ENCODE measurements at regions not wholly inside any gene's neighbourhood (a gene's known extent, or its start where the extent isn't known, plus 50 kb on each side); places are given as distances from the start of the nearest gene placed in this dataset.
"Not testable (repeated sequence)": the region's sequence is repeated elsewhere in the genome, so short reads cannot be mapped to it uniquely, and the experiment has no call there.

- H3K36me3 Mint-ChIP-seq, result no peaks in the 10 kb centered on the region
- POLR2A ChIA-PET, result no interaction called here
- no peak for DNase-seq
- H3K27me3 Mint-ChIP-seq, result peaks cover 9% of the 10 kb centered on the region
- no peaks in the 10 kb centered on the region for H3K9me3 Mint-ChIP-seq
- CTCF ChIA-PET, result no interaction called here
- intact Hi-C loops (cut with micrococcal nuclease), result no loop called here
- no peak overlapping the region for H3K4me3 Mint-ChIP-seq
- no peaks in the 10 kb centered on the region for H3K4me1 Mint-ChIP-seq (ENCODE audit: low read depth)
- H3K27ac Mint-ChIP-seq, result no peak overlapping the region
These were observed 154.1 kb downstream of the SH3BP4 start for GRCh38 chr2:235105821-235106359.

GRCh38 chr2:235106874-235107639, 155.2 kb downstream of the SH3BP4 start:
- intact Hi-C loops (cut with micrococcal nuclease), result no loop called here
- H3K4me1 Mint-ChIP-seq (ENCODE audit: low read depth), result no peaks in the 10 kb centered on the region
- no peaks in the 10 kb centered on the region for H3K9me3 Mint-ChIP-seq
- peaks cover 9% of the 10 kb centered on the region for H3K27me3 Mint-ChIP-seq
- DNase-seq, result peak; percentile 30
- ChIA-PET CTCF (interaction anchor here (1.0 to 1.4 kb wide), 3 partner anchors 11 to 559 kb away, joined by 4 to 6 read pairs (median 5); no protein-coding TSS in a partner anchor), POLR2A (no interaction called here)
- no peaks in the 10 kb centered on the region for H3K36me3 Mint-ChIP-seq
- H3K4me3 Mint-ChIP-seq, result no peak overlapping the region
- no peak overlapping the region for H3K27ac Mint-ChIP-seq

GRCh38 chr2:235107640-235107951, 155.8 kb downstream of the SH3BP4 start:
- no peak overlapping the region for H3K27ac Mint-ChIP-seq
- no peak for DNase-seq
- peaks cover 9% of the 10 kb centered on the region for H3K27me3 Mint-ChIP-seq
- intact Hi-C loops (cut with micrococcal nuclease), result no loop called here
- H3K4me3 Mint-ChIP-seq, result no peak overlapping the region
- POLR2A ChIA-PET, result no interaction called here
- CTCF ChIA-PET, result interaction anchor here (1.0 to 1.4 kb wide), 3 partner anchors 10 to 560 kb away, joined by 4 to 6 read pairs (median 5); no protein-coding TSS in a partner anchor
- no peaks in the 10 kb centered on the region for H3K36me3 Mint-ChIP-seq
- H3K4me1 Mint-ChIP-seq (ENCODE audit: low read depth), result no peaks in the 10 kb centered on the region
- H3K9me3 Mint-ChIP-seq, result no peaks in the 10 kb centered on the region

GRCh38 chr2:235109561-235109960, 157.7 kb downstream of the SH3BP4 start:
- H3K27ac Mint-ChIP-seq; POLR2A ChIA-PET; H3K9me3 Mint-ChIP-seq; CTCF ChIA-PET; H3K36me3 Mint-ChIP-seq; DNase-seq; intact Hi-C loops (cut with micrococcal nuclease); H3K4me1 Mint-ChIP-seq (ENCODE audit: low read depth); H3K27me3 Mint-ChIP-seq; H3K4me3 Mint-ChIP-seq: not testable (repeated sequence)

GRCh38 chr2:235112365-235112764, 160.5 kb downstream of the SH3BP4 start:
- no peak overlapping the region for H3K4me3 Mint-ChIP-seq
- H3K27me3 Mint-ChIP-seq, result peaks cover 3% of the 10 kb centered on the region
- DNase-seq, result no peak
- no peaks in the 10 kb centered on the region for H3K36me3 Mint-ChIP-seq
- intact Hi-C loops (cut with micrococcal nuclease), result no loop called here
- H3K4me1 Mint-ChIP-seq (ENCODE audit: low read depth), result no peaks in the 10 kb centered on the region
- ChIA-PET CTCF (interaction anchor here (1.0 kb wide), 1 partner anchor 567 kb away, joined by 5 read pairs; no protein-coding TSS in a partner anchor), POLR2A (no interaction called here)
- H3K9me3 Mint-ChIP-seq, result no peaks in the 10 kb centered on the region
- H3K27ac Mint-ChIP-seq, result no peak overlapping the region

GRCh38 chr2:235113854-235114253, 162.0 kb downstream of the SH3BP4 start:
- no peak for DNase-seq
- intact Hi-C loops (cut with micrococcal nuclease), result no loop called here
- Mint-ChIP-seq H3K27ac (no peak overlapping the region), H3K4me3 (no peak overlapping the region), H3K36me3 (no peaks in the 10 kb centered on the region), H3K27me3 (peaks cover 7% of the 10 kb centered on the region), H3K4me1 (ENCODE audit: low read depth) (no peaks in the 10 kb centered on the region), H3K9me3 (peaks cover under 1% of the 10 kb centered on the region)
- CTCF ChIA-PET, result no interaction called here
- POLR2A ChIA-PET, result no interaction called here

GRCh38 chr2:235114286-235114685, 162.5 kb downstream of the SH3BP4 start:
- peaks cover 3% of the 10 kb centered on the region for H3K9me3 Mint-ChIP-seq
- no peaks in the 10 kb centered on the region for H3K4me1 Mint-ChIP-seq (ENCODE audit: low read depth)
- intact Hi-C loops (cut with micrococcal nuclease), result no loop called here
- no peak overlapping the region for H3K4me3 Mint-ChIP-seq
- ChIA-PET CTCF (no interaction called here), POLR2A (no interaction called here)
- H3K27ac Mint-ChIP-seq, result no peak overlapping the region
- peaks cover 7% of the 10 kb centered on the region for H3K27me3 Mint-ChIP-seq
- no peak for DNase-seq
- no peaks in the 10 kb centered on the region for H3K36me3 Mint-ChIP-seq

GRCh38 chr2:235115521-235115920, 163.7 kb downstream of the SH3BP4 start:
- no peaks in the 10 kb centered on the region for H3K4me1 Mint-ChIP-seq (ENCODE audit: low read depth)
- no peak overlapping the region for H3K4me3 Mint-ChIP-seq
- H3K27me3 Mint-ChIP-seq, result peaks cover 7% of the 10 kb centered on the region
- CTCF ChIA-PET, result interaction anchor here (1.0 to 1.1 kb wide), 2 partner anchors 560 to 564 kb away, joined by 3 read pairs; no protein-coding TSS in a partner anchor
- peaks cover 9% of the 10 kb centered on the region for H3K9me3 Mint-ChIP-seq
- intact Hi-C loops (cut with micrococcal nuclease), result no loop called here
- no peaks in the 10 kb centered on the region for H3K36me3 Mint-ChIP-seq
- no peak overlapping the region for H3K27ac Mint-ChIP-seq
- POLR2A ChIA-PET, result no interaction called here
- DNase-seq, result no peak

- ChIA-PET CTCF (interaction anchor here (0.6 to 2.7 kb wide), 11 partner anchors 14 to 572 kb away, joined by 3 to 16 read pairs (median 3); no protein-coding TSS in a partner anchor), POLR2A (no interaction called here)
- Mint-ChIP-seq H3K27ac (no peak overlapping the region), H3K27me3 (peaks cover 10% of the 10 kb centered on the region), H3K9me3 (peaks cover 9% of the 10 kb centered on the region), H3K4me1 (ENCODE audit: low read depth) (no peaks in the 10 kb centered on the region), H3K4me3 (no peak overlapping the region), H3K36me3 (no peaks in the 10 kb centered on the region)
- DNase-seq, result no peak
- intact Hi-C loops (cut with micrococcal nuclease), result loop anchor here (1.0 kb wide), 1 partner anchor 567 kb away; no protein-coding TSS in a partner anchor
These were observed 165.2 kb downstream of the SH3BP4 start for GRCh38 chr2:235116885-235117492.

- CTCF ChIA-PET, result no interaction called here
- no peaks in the 10 kb centered on the region for H3K36me3 Mint-ChIP-seq
- H3K27ac Mint-ChIP-seq, result no peak overlapping the region
- no peaks in the 10 kb centered on the region for H3K4me1 Mint-ChIP-seq (ENCODE audit: low read depth)
- no peak overlapping the region for H3K4me3 Mint-ChIP-seq
- peaks cover 19% of the 10 kb centered on the region for H3K27me3 Mint-ChIP-seq
- POLR2A ChIA-PET, result no interaction called here
- no peaks in the 10 kb centered on the region for H3K9me3 Mint-ChIP-seq
- DNase-seq, result no peak
- intact Hi-C loops (cut with micrococcal nuclease), result no loop called here
These were observed 175.0 kb downstream of the SH3BP4 start for GRCh38 chr2:235126768-235127167.

- Mint-ChIP-seq H3K27ac (no peak overlapping the region), H3K4me1 (ENCODE audit: low read depth) (no peaks in the 10 kb centered on the region), H3K4me3 (no peak overlapping the region), H3K27me3 (peaks cover 18% of the 10 kb centered on the region), H3K9me3 (no peaks in the 10 kb centered on the region), H3K36me3 (no peaks in the 10 kb centered on the region)
- DNase-seq, result no peak
- POLR2A ChIA-PET, result no interaction called here
- CTCF ChIA-PET, result no interaction called here
- intact Hi-C loops (cut with micrococcal nuclease), result no loop called here
These were observed 176.1 kb downstream of the SH3BP4 start for GRCh38 chr2:235127931-235128330.

- Mint-ChIP-seq H3K27me3 (peaks cover 14% of the 10 kb centered on the region), H3K4me1 (ENCODE audit: low read depth) (no peaks in the 10 kb centered on the region), H3K36me3 (no peaks in the 10 kb centered on the region), H3K27ac (no peak overlapping the region), H3K9me3 (no peaks in the 10 kb centered on the region), H3K4me3 (no peak overlapping the region)
- ChIA-PET CTCF (interaction anchor here (0.8 to 1.6 kb wide), 2 partner anchors 464 to 617 kb away, joined by 4 to 5 read pairs; no protein-coding TSS in a partner anchor), POLR2A (no interaction called here)
- intact Hi-C loops (cut with micrococcal nuclease), result no loop called here
- DNase-seq, result no peak
These were observed 178.0 kb downstream of the SH3BP4 start for GRCh38 chr2:235129850-235130249.

Data from activated CD4-positive, alpha-beta memory T cell treated with anti-CD3 and anti-CD28 coated beads for 36 hours (primary cell).